Lower lobe of right lung (tissue), 2 donors: ENCODE measurements at regions not wholly inside any gene's neighbourhood (a gene's known extent, or its start where the extent isn't known, plus 50 kb on each side); places are given as distances from the start of the nearest gene placed in this dataset.

Source experiments
- ATAC-seq, 2 donors: fragments of 200-7000 bp; cut with Tn5 transposase; one replicate each; pipeline ENCODE4 v1.9.1; 2020 to 2022; ENCODE audit warnings: mild to moderate bottlenecking in 2 of 2, moderate library complexity in 2 of 2
- DNase-seq: peaks from one replicate; pipeline ENCODE4 v3.0.0-alpha.2; 2020
- H3K27ac ChIP-seq: fragments of 200-600 bp; one replicate; pipeline ENCODE4 v1.8.0; 2022
- H3K27me3 ChIP-seq: fragments of 200-600 bp; one replicate; pipeline ENCODE4 v1.8.0; 2022; ENCODE audit warnings: low read depth
- H3K36me3 ChIP-seq: fragments of 200-600 bp; one replicate; pipeline ENCODE4 v1.8.0; 2022; ENCODE audit warnings: mild to moderate bottlenecking
- H3K4me1 ChIP-seq: fragments of 200-600 bp; one replicate; pipeline ENCODE4 v1.8.0; 2022
- H3K4me3 ChIP-seq: fragments of 200-600 bp; one replicate; pipeline ENCODE4 v1.8.0; 2022; ENCODE audit warnings: mild to moderate bottlenecking
- H3K9me3 ChIP-seq: fragments of 200-600 bp; one replicate; pipeline ENCODE4 v1.8.0; 2022
- CTCF ChIP-seq: fragments of 200-600 bp; IDR thresholded peaks from one replicate; pipeline ENCODE4 v1.8.0; 2022; ENCODE audit warnings: antibody characterized with exemption, mild to moderate bottlenecking
- intact Hi-C: fragments of 100-400 bp; cut with DNase I; formaldehyde crosslinking; loops from one replicate; pipeline ENCODE4 v1.11.0; 2022
- donor health status: DM: no; HTN: yes; CAD: no; lungs with severe emphysema.

DNA sequence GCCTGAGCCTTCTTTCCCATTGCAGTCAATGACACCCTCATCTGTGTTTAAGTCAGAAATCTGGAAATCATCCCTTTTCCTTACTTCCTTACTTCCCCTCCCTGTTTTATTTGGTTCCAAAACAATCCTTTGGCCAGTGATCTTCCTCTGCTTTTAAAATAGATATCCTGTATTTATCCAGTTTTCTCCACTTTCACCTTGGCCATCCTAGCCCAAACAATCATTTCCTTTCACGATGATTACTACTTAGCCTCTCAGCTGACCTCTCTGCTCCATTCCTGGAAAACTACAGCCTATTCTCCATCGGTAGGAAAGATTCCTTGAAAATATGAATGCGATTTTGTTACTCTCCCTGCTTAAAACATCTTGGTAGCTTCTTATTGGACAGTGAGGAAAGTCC lies 565.4 kb downstream of the TLR4 start:
- no peak for TF ChIP-seq CTCF
- Histone ChIP-seq H3K4me3 (no peak overlapping the region), H3K27me3 (no peaks in the 10 kb centered on the region), H3K4me1 (no peaks in the 10 kb centered on the region), H3K36me3 (no peaks in the 10 kb centered on the region), H3K9me3 (no peaks in the 10 kb centered on the region), H3K27ac (no peak overlapping the region)
- ATAC-seq (no peak), DNase-seq (no peak)
- intact Hi-C loops, result no loop called here

DNA sequence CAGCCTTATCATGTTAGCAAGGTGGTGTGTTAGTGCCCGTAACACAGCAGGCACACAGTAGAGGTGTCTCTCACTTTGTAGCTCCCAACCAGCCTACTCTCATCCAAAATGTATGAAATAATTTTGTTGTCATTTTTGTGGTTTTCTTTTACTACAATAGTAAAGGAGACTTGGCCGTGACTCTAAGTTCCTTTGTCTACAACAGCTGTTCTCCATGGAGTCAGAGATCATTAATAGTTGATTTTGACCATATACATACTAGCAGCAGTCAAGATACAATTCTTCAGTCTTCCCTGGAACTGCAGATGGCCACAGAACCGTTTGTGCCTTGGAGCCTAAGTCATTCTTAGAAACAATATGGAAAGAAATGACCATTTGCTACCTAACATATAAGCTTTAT lies 567.1 kb downstream of the TLR4 start:
- no peaks in the 10 kb centered on the region for H3K9me3 ChIP-seq
- no peak for TF ChIP-seq CTCF
- no peaks in the 10 kb centered on the region for H3K4me1 ChIP-seq
- H3K36me3 ChIP-seq, result no peaks in the 10 kb centered on the region
- H3K4me3 ChIP-seq, result no peak overlapping the region
- DNase-seq, result no peak
- no peaks in the 10 kb centered on the region for H3K27me3 ChIP-seq
- no peak overlapping the region for H3K27ac ChIP-seq
- no peak for ATAC-seq
- intact Hi-C loops, result no loop called here

DNA sequence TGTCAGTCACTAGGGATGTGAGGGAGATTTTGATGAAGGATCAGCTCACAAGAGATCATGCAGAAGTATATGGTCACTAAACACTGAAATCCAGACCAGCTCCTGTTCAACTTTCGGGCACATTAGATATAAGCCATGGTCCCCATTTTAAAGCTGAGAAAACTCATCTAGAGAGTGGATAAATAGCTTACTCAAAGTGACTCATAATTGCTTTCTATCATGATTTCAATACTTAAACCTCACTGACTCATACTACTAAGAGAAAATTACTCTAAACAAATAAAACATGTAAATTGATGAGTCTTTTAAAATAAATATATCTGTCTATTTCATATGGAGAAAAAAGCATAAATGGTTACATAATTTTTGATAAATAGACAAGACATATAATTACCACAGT lies 567.7 kb downstream of the TLR4 start:
- no peak overlapping the region for H3K4me3 ChIP-seq
- no peak for ATAC-seq
- intact Hi-C loops, result no loop called here
- H3K27me3 ChIP-seq, result no peaks in the 10 kb centered on the region
- H3K9me3 ChIP-seq, result no peaks in the 10 kb centered on the region
- no peaks in the 10 kb centered on the region for H3K36me3 ChIP-seq
- H3K4me1 ChIP-seq, result no peaks in the 10 kb centered on the region
- no peak overlapping the region for H3K27ac ChIP-seq
- DNase-seq, result no peak
- no peak for TF ChIP-seq CTCF

DNA sequence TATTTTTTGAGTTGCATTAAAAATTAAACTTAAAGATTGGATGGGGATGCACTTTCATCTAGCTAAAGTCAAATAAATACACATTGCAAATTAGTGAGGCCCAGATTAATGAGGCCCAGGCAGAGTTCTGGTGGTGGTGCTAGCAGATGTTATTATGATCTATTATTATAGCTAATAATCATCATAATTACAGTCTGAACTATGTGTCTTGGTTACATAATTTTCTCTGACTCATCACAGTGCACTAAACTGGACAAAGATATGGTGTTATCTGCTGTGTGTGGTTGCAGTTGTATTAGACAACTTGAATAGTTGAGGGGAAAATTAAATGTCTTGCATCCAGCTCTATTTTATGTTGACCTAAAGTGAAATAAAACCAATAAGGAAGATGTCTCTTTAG lies 568.8 kb downstream of the TLR4 start:
- intact Hi-C loops, result no loop called here
- ATAC-seq, result no peak
- H3K9me3 ChIP-seq, result no peaks in the 10 kb centered on the region
- no peaks in the 10 kb centered on the region for H3K4me1 ChIP-seq
- no peak for TF ChIP-seq CTCF
- no peaks in the 10 kb centered on the region for H3K36me3 ChIP-seq
- no peak for DNase-seq
- no peak overlapping the region for H3K4me3 ChIP-seq
- no peak overlapping the region for H3K27ac ChIP-seq
- no peaks in the 10 kb centered on the region for H3K27me3 ChIP-seq

- TF ChIP-seq CTCF, result no peak
- intact Hi-C loops, result no loop called here
Observed at GRCh38 chr9:118276784-118277183, 572.6 kb downstream of the TLR4 start.

DNA sequence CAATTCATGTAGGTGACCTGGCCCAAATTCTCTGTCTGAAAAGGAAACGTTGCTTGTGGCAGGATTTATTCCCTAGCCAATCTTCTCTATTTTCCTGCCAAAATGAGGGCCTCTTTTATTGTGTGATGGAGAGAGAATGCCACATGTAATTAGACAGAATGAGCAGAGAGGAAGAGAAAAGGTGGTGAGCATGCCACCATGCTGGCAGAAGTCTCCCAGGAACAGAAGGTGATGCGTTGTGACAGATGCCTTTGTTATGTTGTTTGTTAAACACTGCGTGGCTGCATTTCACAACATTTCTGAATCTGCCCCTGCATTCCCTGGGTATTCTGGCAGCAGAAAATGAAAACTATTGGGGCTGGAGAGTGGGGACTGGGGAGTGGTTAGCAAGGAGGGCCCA lies 577.6 kb downstream of the TLR4 start:
- Histone ChIP-seq H3K4me3 (no peak overlapping the region), H3K4me1 (no peaks in the 10 kb centered on the region), H3K36me3 (no peaks in the 10 kb centered on the region), H3K9me3 (no peaks in the 10 kb centered on the region), H3K27me3 (no peaks in the 10 kb centered on the region), H3K27ac (no peak overlapping the region)
- intact Hi-C loops, result no loop called here
- no peak for DNase-seq
- no peak for ATAC-seq
- TF ChIP-seq CTCF, result no peak

More at GRCh38 chr9:118276784-118277183, 572.6 kb downstream of the TLR4 start:
- Histone ChIP-seq H3K36me3 (no peaks in the 10 kb centered on the region), H3K27me3 (no peaks in the 10 kb centered on the region), H3K9me3 (no peaks in the 10 kb centered on the region), H3K4me1 (no peaks in the 10 kb centered on the region), H3K4me3 (no peak overlapping the region), H3K27ac (no peak overlapping the region)
- ATAC-seq, result no peak
- DNase-seq, result no peak
